GM12878 (cell line): ENCODE measurements at regions not wholly inside any gene's neighbourhood (a gene's known extent, or its start where the extent isn't known, plus 50 kb on each side); places are given as distances from the start of the nearest gene placed in this dataset.
A peak's percentile ranks its signal among the peaks of the same experiment; 100 is the strongest.

Source experiments
- ASH2L ChIP-seq: fragments of 300-600, 200-600 bp; sonication (generic); IDR thresholded peaks from 2 replicates; pipeline ENCODE4 v1.6.1; 2017; ENCODE audit warnings: low read depth, mild to moderate bottlenecking, borderline replicate concordance
- BCL11A ChIP-seq: IDR thresholded peaks from 2 replicates; pipeline ENCODE4 v1.6.1; 2011; ENCODE audit warnings: low read depth, low read length
- CBX3 ChIP-seq: fragments of 200-600 bp; sonication (generic); IDR thresholded peaks from 2 replicates; pipeline ENCODE4 v1.6.1; 2016; ENCODE audit warnings: low read depth, borderline replicate concordance
- CHD4 ChIP-seq: fragments of 200-600 bp; sonication (generic); IDR thresholded peaks from 2 replicates; pipeline ENCODE4 v1.6.1; 2016; ENCODE audit warnings: mild to moderate bottlenecking
- CREM ChIP-seq: IDR thresholded peaks from 2 replicates; pipeline ENCODE4 v1.6.1; 2014; ENCODE audit warnings: antibody characterized with exemption, low read depth
- CUX1 ChIP-seq: IDR thresholded peaks from 2 replicates; pipeline ENCODE4 v1.6.1; 2012; ENCODE audit warnings: improper control_type of control experiment, low read depth, low read length; ENCODE audit not compliant: insufficient replicate concordance
- IRF3 ChIP-seq: fragments of 450-650 bp; IDR thresholded peaks from 2 replicates; pipeline ENCODE4 v1.6.1; 2014; ENCODE audit warnings: mild to moderate bottlenecking
- MTA2 ChIP-seq: fragments of 450-650 bp; IDR thresholded peaks from 2 replicates; pipeline ENCODE4 v1.6.1; 2016; ENCODE audit warnings: low read depth, mild to moderate bottlenecking, moderate library complexity
- MYB ChIP-seq: fragments of 150-350 bp; IDR thresholded peaks from 2 replicates; pipeline ENCODE4 v1.6.1; 2014; ENCODE audit warnings: mild to moderate bottlenecking, low read depth, low read length, borderline replicate concordance
- PAX5 ChIP-seq: IDR thresholded peaks from 2 replicates; pipeline ENCODE4 v1.6.1; 2011; ENCODE audit warnings: low read depth, low read length, borderline replicate concordance
- PML ChIP-seq: IDR thresholded peaks from 2 replicates; pipeline ENCODE4 v1.6.1; 2012; ENCODE audit warnings: low read length, inconsistent platforms
- RAD21 ChIP-seq: IDR thresholded peaks from 2 replicates; pipeline ENCODE4 v1.6.1; 2011; ENCODE audit warnings: mild to moderate bottlenecking, low read depth, low read length, moderate library complexity; ENCODE audit not compliant: insufficient read depth
- RCOR1 ChIP-seq: conservative IDR thresholded peaks from 2 replicates; pipeline ENCODE4 v1.6.1; 2012; ENCODE audit warnings: low read depth, low read length, improper control_type of control experiment
- ZBTB33 ChIP-seq: fragments of 450-650 bp; IDR thresholded peaks from 2 replicates; pipeline ENCODE4 v1.6.1; 2017; ENCODE audit warnings: mild to moderate bottlenecking
- TF ChIP-seq, protein P1 (sequence below): fragments of 450-650 bp; IDR thresholded peaks from 2 replicates; pipeline ENCODE4 v1.6.1; 2017; ENCODE audit warnings: mild to moderate bottlenecking, moderate library complexity
- TF ChIP-seq, protein P2 (sequence below): IDR thresholded peaks from 2 replicates; pipeline ENCODE4 v1.6.1; 2012; ENCODE audit warnings: low read depth, low read length, improper control_type of control experiment

GRCh38 chr6:26199057-26199772 lies 112.0 kb downstream of the HFE start (continued):
- TF ChIP-seq PAX5 (0 out of 2 replicates have a peak, but pooled peaks have one; percentile 15), IRF3 (peak; percentile 75), PML (peak; percentile 98), ASH2L (no peak), ZBTB33 (0 out of 2 replicates have a peak, but pooled peaks have one; percentile 62), MTA2 (no peak), CREM (peak; percentile 59), RAD21 (no peak), MYB (no peak), CUX1 (no peak), RCOR1 (no peak), CHD4 (no peak), BCL11A (no peak), CBX3 (no peak)
- TF ChIP-seq, protein P1, sequence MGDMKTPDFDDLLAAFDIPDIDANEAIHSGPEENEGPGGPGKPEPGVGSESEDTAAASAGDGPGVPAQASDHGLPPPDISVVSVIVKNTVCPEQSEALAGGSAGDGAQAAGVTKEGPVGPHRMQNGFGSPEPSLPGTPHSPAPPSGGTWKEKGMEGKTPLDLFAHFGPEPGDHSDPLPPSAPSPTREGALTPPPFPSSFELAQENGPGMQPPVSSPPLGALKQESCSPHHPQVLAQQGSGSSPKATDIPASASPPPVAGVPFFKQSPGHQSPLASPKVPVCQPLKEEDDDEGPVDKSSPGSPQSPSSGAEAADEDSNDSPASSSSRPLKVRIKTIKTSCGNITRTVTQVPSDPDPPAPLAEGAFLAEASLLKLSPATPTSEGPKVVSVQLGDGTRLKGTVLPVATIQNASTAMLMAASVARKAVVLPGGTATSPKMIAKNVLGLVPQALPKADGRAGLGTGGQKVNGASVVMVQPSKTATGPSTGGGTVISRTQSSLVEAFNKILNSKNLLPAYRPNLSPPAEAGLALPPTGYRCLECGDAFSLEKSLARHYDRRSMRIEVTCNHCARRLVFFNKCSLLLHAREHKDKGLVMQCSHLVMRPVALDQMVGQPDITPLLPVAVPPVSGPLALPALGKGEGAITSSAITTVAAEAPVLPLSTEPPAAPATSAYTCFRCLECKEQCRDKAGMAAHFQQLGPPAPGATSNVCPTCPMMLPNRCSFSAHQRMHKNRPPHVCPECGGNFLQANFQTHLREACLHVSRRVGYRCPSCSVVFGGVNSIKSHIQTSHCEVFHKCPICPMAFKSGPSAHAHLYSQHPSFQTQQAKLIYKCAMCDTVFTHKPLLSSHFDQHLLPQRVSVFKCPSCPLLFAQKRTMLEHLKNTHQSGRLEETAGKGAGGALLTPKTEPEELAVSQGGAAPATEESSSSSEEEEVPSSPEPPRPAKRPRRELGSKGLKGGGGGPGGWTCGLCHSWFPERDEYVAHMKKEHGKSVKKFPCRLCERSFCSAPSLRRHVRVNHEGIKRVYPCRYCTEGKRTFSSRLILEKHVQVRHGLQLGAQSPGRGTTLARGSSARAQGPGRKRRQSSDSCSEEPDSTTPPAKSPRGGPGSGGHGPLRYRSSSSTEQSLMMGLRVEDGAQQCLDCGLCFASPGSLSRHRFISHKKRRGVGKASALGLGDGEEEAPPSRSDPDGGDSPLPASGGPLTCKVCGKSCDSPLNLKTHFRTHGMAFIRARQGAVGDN, result peak; percentile 82
- TF ChIP-seq, protein P2, sequence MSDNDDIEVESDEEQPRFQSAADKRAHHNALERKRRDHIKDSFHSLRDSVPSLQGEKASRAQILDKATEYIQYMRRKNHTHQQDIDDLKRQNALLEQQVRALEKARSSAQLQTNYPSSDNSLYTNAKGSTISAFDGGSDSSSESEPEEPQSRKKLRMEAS, result 0 out of 2 replicates have a peak, but pooled peaks have one; percentile 19
